BLaER1 treated with 17β-estradiol and CSF1 and Interleukin-3, amounts not matched to agents 10 nM and 100 nM (cell line): ENCODE measurements at regions not wholly inside any gene's neighbourhood (a gene's known extent, or its start where the extent isn't known, plus 50 kb on each side); places are given as distances from the start of the nearest gene placed in this dataset.
A peak's percentile ranks its signal among the peaks of the same experiment; 100 is the strongest.
"Not testable (repeated sequence)": the region's sequence is repeated elsewhere in the genome, so short reads cannot be mapped to it uniquely, and the experiment has no call there.

ENCODE experiments used
- H3K27ac ChIP-seq, 11 experiments: shearing (Covaris generic); formaldehyde crosslinking; 2 replicates each; pipeline ENCODE4 v1.8.1; 2022
- H3K27me3 ChIP-seq, 11 experiments: shearing (Covaris generic); formaldehyde crosslinking; 2 replicates each; pipeline ENCODE4 v1.8.1; 2022
- H3K36me3 ChIP-seq, 11 experiments: shearing (Covaris generic); formaldehyde crosslinking; 2 replicates each; pipeline ENCODE4 v1.8.1; 2022
- H3K4me1 ChIP-seq, 10 experiments: shearing (Covaris generic); formaldehyde crosslinking; 2 replicates each; pipeline ENCODE4 v1.8.1; 2022
- H3K4me2 ChIP-seq, 11 experiments: shearing (Covaris generic); formaldehyde crosslinking; 2 replicates each; pipeline ENCODE4 v1.8.1; 2022
- H3K4me3 ChIP-seq, 10 experiments: shearing (Covaris generic); formaldehyde crosslinking; 2 replicates each; pipeline ENCODE4 v1.8.1; 2022
- H3K9ac ChIP-seq, 11 experiments: shearing (Covaris generic); formaldehyde crosslinking; 2 replicates each; pipeline ENCODE4 v1.8.1; 2022
- H3K9me3 ChIP-seq, 11 experiments: shearing (Covaris generic); formaldehyde crosslinking; replicated peaks in 1 of 11; 2 replicates each; pipeline ENCODE4 v1.8.1; 2022
- H4K20me1 ChIP-seq, 11 experiments: shearing (Covaris generic); formaldehyde crosslinking; 2 replicates each; pipeline ENCODE4 v1.8.1; 2022
- Cebpa-rat ChIP-seq, 11 experiments: shearing (Covaris generic); IDR thresholded peaks; 2 replicates each; pipeline ENCODE4 v1.8.1; 2022

DNA sequence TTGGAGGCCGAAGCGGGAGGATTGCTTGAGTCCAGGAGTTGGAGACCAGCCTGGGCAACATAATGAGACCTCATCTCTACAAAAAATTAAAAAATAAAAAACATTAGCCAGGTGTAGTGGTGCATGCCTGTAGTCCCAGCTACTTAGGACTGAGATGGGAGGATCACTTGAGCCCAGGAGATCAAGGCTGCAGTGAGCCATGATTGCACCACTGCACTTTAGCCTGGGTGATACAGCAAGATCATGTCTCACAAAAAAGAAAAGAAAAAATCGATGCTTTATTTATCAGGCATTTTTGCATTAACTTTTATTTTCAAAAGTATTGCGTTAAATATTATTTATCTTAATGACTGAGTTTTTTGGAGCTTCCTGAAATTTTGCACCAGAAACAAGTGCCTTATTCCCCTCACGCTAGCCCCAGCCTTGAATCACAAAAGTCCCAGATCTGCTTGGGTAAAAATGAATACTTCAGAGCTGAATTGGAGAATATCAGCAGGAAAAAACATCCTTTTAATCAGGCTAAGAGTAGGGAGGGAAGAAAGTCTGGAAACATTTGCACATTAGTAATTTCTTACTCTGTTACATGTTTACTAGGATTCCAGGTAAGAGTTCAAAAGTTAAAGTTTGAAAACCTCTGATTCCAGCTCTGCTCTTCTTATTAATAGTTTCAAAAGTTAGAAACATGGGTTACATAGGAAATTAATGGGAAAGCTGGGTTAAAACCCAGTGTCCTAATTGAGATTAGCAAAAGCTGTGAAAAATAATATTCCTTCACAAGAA lies 111.4 kb upstream of the FOXN2 start:
- H3K9me3 ChIP-seq = no peaks in the 10 kb centered on the region
- H3K4me1 ChIP-seq = peaks cover 7 to 59% (median 12%) of the 10 kb centered on the region in 10 experiments; a peak in 17 of 20 replicates
- H3K4me3 ChIP-seq = no peak overlapping the region
- no peaks in the 10 kb centered on the region for H3K36me3 ChIP-seq
- H3K27me3 ChIP-seq = no peaks in the 10 kb centered on the region
- H3K9ac ChIP-seq = no peak overlapping the region
- H4K20me1 ChIP-seq = no peaks in the 10 kb centered on the region
- TF ChIP-seq Cebpa-rat (IDR thresholded peaks at IDR 0.05) = no peak
- no peak overlapping the region for H3K4me2 ChIP-seq
- no peak overlapping the region for H3K27ac ChIP-seq

DNA sequence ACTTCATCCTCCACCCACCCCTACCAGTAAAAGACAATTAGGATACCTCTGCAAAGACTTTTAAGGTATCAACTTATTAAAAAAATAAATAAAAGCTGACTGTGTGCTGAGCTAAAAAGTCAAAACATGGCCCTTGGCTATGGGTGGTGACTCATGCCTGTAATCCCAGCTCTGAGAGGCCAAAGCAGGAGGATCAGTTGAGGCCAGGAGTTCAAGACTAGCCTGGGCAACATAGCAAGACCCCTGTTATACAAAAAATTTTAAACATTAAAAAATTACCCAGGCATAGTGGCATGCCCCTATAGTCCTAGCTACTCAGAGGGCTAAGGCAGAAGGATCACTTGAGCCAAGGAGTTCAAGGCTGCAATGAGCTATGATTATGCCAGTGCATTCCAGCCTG lies 110.8 kb upstream of the FOXN2 start:
- Histone ChIP-seq H3K4me1 (peaks cover 1 to 59% (median 8%) of the 10 kb centered on the region in 10 experiments; a peak in 16 of 20 replicates), H4K20me1 (no peaks in the 10 kb centered on the region), H3K4me2 (no peak overlapping the region), H3K9me3 (no peaks in the 10 kb centered on the region), H3K9ac (no peak overlapping the region), H3K4me3 (no peak overlapping the region), H3K27me3 (no peaks in the 10 kb centered on the region), H3K27ac (no peak overlapping the region), H3K36me3 (no peaks in the 10 kb centered on the region)
- TF ChIP-seq Cebpa-rat (IDR thresholded peaks at IDR 0.05) = no peak

DNA sequence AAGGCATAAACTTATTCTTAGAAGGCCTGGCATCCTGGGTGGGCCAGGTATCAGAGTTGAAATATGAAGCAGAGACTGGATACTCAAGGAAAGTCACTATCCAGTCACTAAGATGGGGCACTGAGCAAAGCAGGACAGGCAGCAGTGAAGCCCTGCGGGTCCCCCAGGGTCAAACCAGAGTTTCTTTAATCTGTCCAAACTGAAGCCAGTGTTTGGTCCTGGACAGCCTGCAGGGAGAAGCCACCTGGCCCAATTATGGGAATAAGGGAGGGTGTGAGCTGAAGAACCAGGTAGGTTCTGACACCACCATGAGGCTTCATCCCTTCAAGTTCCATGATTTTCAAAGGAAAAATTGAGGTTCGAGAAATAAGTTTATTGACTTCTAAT lies 109.7 kb upstream of the FOXN2 start:
- Histone ChIP-seq H3K4me1 (peaks cover 0 to 59% (median 8%) of the 10 kb centered on the region in 10 experiments; a peak in 14 of 20 replicates), H3K36me3 (no peaks in the 10 kb centered on the region), H3K27me3 (no peaks in the 10 kb centered on the region), H4K20me1 (no peaks in the 10 kb centered on the region), H3K9me3 (no peaks in the 10 kb centered on the region), H3K4me2 (peak overlapping the region in 2 of 11 experiments; percentile 0 to 24; a peak in 1 of 22 replicates), H3K9ac (no peak overlapping the region), H3K27ac (no peak overlapping the region), H3K4me3 (no peak overlapping the region)
- no peak for TF ChIP-seq Cebpa-rat (IDR thresholded peaks at IDR 0.05)

DNA sequence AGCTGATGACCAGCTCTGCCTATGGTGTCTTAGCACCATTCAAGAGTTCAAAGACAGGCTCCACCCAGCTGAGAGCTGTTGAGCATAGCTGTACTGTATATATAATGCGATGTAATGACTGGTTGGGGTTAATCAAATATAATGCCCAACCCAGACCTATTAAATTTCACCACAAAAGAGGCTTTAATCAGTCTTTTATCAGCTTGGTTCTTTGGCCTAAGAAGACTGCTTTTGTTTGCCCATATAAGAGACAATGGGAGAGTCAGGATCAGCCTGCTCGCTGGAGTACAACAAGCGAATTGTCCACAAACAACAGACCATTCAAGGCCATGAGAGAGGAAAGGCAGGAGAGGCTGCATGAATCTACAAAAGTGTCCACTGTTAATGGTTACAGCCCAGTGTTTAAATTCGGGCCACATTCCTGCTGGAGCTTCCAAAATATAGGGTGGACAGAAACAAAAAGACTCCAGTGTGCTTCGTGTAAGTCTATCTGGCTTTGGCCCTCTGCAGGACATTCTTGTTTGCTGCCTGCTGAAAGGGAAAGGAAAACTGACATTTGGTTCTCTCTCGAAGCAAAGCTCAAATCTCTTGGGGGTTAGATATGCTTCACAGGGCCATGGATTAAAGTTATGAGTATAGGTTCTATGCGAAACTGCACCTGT lies 109.2 kb upstream of the FOXN2 start:
- Histone ChIP-seq H3K9me3 (no peaks in the 10 kb centered on the region), H3K27ac (no peak overlapping the region), H3K9ac (peak overlapping the region in 1 of 11 experiments; percentile 56; a peak in 1 of 22 replicates), H3K4me3 (no peak overlapping the region), H3K4me2 (peak overlapping the region in 9 of 11 experiments; percentile 0 to 65 (median 24); a peak in 10 of 22 replicates), H3K27me3 (no peaks in the 10 kb centered on the region), H3K4me1 (peaks cover 0 to 59% (median 8%) of the 10 kb centered on the region in 10 experiments; a peak in 14 of 20 replicates), H4K20me1 (no peaks in the 10 kb centered on the region), H3K36me3 (no peaks in the 10 kb centered on the region)
- TF ChIP-seq Cebpa-rat (IDR thresholded peaks at IDR 0.05) = no peak

DNA sequence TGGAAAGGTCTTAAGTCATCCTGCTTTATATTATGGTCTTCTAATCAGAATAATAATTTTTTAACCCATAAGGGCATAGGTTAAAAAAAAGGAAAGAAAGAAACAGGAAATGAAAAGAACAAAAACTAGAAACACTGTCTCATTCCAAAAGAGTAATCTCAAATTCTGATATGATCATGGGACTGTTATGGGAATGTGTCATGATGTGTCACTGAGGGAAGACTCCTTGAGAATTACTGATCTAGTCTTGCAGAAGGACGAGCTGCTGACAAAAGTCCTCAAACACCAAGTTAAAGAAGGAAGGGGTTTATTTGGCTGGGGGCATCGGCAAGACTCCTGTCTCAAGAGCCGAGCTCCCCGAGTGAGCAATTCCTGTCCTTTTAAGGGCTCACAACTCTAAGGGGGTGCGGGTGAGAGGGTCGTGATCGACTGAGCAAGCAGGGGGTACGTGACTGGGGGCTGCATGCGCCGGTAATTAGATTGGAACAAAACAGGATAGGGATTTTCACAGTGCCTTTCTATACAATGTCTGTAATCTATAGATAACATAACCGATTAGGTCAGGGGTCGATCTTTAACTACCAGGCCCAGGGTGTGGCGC lies 108.3 kb upstream of the FOXN2 start:
- not testable (repeated sequence) for H3K9ac ChIP-seq, H3K36me3 ChIP-seq

DNA sequence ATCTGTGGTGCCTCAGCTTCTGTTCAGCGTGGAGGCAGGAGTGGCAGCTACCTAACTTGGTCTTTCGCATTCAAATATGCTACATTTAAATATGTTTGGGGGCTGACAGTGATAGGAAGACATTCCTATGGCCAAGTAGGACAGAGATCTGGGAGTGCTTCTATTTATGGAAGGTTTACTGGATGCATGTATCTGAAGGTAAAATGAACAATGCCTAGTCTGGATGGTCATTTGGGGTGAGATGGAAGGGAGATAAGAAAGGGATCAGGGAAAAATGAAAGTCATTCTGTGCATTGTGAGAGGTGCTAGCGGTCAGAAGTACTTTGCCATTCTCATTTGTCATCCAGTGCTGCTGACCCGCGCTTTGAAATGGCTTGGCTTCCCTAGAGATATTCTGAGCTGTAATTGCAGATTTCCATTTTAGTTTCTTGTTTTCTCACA lies 107.3 kb upstream of the FOXN2 start:
- Histone ChIP-seq H3K9me3 (no peaks in the 10 kb centered on the region), H3K36me3 (no peaks in the 10 kb centered on the region), H3K27me3 (no peaks in the 10 kb centered on the region), H3K4me3 (no peak overlapping the region), H3K9ac (0 out of 22 replicates have a peak overlapping the region, but pooled peaks of 1 of the 11 experiments have one; percentile 2), H3K4me2 (peak overlapping the region in 3 of 11 experiments; percentile 20 to 52 (median 49); a peak in 5 of 22 replicates), H3K4me1 (peaks cover 0 to 54% (median 8%) of the 10 kb centered on the region in 10 experiments; a peak in 14 of 20 replicates), H4K20me1 (no peaks in the 10 kb centered on the region), H3K27ac (no peak overlapping the region)
- TF ChIP-seq Cebpa-rat (IDR thresholded peaks at IDR 0.05) = no peak

More for the DNA sequence above, 108.3 kb upstream of the FOXN2 start:
- H3K9me3 ChIP-seq, H3K4me3 ChIP-seq, H3K27ac ChIP-seq, H4K20me1 ChIP-seq, H3K27me3 ChIP-seq: not testable (repeated sequence)
- peaks cover 0 to 54% (median 8%) of the 10 kb centered on the region in 10 experiments; a peak in 14 of 20 replicates for H3K4me1 ChIP-seq
- H3K4me2 ChIP-seq = peak overlapping the region in 2 of 11 experiments; percentile 61 to 65; a peak in 5 of 22 replicates

DNA sequence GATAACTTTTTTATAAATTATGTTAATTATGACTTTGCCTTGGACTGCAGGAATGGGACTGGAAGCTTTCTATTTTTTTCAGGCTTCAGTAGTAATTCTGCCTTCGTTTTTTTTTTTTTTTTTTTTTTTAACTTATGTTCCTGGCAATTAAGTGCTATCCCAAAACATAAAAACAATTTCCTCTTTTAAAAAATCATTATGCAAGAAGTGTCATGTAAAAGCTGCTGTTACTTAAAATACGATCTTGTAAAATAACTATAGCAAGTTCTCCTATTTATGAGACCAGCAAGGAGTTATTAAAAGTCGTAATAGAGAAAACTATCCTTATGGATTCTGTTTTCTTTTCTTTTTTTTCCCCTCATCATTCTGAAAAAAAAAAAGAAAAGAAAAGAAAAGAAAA lies 106.6 kb upstream of the FOXN2 start:
- no peak overlapping the region for H3K27ac ChIP-seq
- no peaks in the 10 kb centered on the region for H3K9me3 ChIP-seq
- H4K20me1 ChIP-seq = no peaks in the 10 kb centered on the region
- H3K4me3 ChIP-seq = no peak overlapping the region
- no peak for TF ChIP-seq Cebpa-rat (IDR thresholded peaks at IDR 0.05)
- H3K9ac ChIP-seq = no peak overlapping the region
- H3K27me3 ChIP-seq = no peaks in the 10 kb centered on the region
- H3K36me3 ChIP-seq = no peaks in the 10 kb centered on the region
- peaks cover 0 to 54% (median 8%) of the 10 kb centered on the region in 10 experiments; a peak in 14 of 20 replicates for H3K4me1 ChIP-seq
- peak overlapping the region in 3 of 11 experiments; percentile 20 to 52 (median 49); a peak in 5 of 22 replicates for H3K4me2 ChIP-seq

DNA sequence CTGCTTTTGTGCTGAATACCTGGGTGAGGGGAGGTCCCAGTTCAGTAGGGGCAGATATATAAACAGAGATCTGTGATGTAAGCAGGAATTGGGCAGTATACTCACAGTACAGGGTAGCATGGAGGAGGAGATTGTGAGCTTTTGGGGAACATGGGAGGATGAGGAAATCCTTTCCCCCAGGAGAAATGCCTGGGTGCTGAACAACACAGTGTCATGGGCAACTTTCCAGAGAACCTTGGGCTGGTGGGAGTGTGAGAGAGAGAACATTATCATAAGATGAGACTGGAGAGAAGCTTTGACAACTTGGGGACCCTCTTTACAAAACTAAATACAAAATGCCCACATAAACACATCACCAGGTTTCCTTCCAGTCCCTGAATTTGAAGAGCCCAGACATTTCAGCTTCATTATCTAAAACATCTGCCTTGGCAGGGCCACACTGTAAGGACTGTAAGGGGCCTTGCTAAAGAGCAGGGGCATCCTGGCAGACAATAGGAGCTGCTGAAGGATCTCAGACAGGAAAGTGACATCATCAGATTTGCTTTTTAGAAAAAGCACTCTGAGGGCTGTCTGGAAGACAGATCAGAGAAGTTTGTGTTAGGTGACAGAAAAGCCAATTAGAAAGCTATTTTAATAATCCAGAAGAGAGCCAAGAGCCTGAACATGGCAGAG lies 105.1 kb upstream of the FOXN2 start:
- H3K27me3 ChIP-seq = no peaks in the 10 kb centered on the region
- H3K4me3 ChIP-seq = no peak overlapping the region
- peaks cover 0 to 10% (median 0%) of the 10 kb centered on the region in 11 experiments; a peak in 1 of 22 replicates for H3K9me3 ChIP-seq
- no peak overlapping the region; a peak in 1 of 22 replicates for H3K27ac ChIP-seq
- no peaks in the 10 kb centered on the region for H4K20me1 ChIP-seq
- no peak for TF ChIP-seq Cebpa-rat (IDR thresholded peaks at IDR 0.05)
- peak overlapping the region in 4 of 11 experiments; percentile 10 to 63 (median 36); a peak in 7 of 22 replicates for H3K4me2 ChIP-seq
- no peaks in the 10 kb centered on the region for H3K36me3 ChIP-seq
- H3K9ac ChIP-seq = 0 out of 22 replicates have a peak overlapping the region, but pooled peaks of 2 of the 11 experiments have one; percentile 5 to 32
- peaks cover 0 to 59% (median 8%) of the 10 kb centered on the region in 10 experiments; a peak in 14 of 20 replicates for H3K4me1 ChIP-seq
